Embryonic facial prominence (tissue), 1 donor: ENCODE measurements at regions not wholly inside any gene's neighbourhood (a gene's known extent, or its start where the extent isn't known, plus 50 kb on each side); places are given as distances from the start of the nearest gene placed in this dataset.
"Not testable (repeated sequence)": the region's sequence is repeated elsewhere in the genome, so short reads cannot be mapped to it uniquely, and the experiment has no call there.

Experiments used
- DNase-seq: peaks from one replicate; pipeline ENCODE4 v3.0.0-alpha.2; 2016; ENCODE audit errors: extremely low spot score

DNA sequence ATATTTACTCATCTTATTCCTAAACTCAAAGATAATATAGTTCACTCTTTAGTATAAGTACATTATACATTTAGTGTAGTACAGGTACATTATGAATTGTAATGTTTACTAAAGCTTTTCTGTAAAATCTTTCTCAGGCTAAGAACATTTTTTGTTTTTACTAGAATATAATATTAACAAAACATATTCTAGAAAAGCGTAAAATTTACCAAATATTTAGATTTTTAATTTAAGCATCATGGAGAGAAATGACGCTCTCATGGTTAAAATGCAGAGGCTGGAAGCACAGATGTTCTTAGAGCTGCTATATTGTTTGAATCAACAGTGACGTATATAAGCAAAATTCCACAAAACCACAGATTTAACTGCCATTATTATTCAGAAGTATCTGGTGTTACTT, 54.7 kb upstream of the NBPF15 start:
- DNase-seq: not testable (repeated sequence)

- not testable (repeated sequence) for DNase-seq
These were observed 55.4 kb upstream of the NBPF15 start for GRCh38 chr1:144516906-144517305.

DNA sequence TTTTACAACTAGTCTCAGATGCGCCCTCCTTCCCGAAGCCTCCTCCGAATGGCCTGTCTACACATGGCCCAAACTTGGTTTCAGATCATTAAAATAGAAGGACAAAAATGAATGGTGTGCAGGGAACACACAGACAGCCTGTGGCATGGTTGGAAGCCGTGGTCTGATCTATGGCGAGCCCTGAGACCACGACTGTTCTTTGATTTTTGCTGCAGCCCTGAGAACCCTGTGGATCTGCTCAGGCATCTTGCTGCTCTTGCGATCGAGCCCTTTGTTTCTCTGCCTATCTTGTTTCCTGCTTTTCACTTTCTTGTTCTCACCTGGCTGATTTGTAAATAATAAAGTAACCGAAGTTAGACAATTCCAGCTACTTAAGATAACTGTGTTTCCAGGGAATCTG, 57.0 kb upstream of the NBPF15 start:
- DNase-seq: not testable (repeated sequence)

- DNase-seq: not testable (repeated sequence)
These were observed 58.2 kb upstream of the NBPF15 start for GRCh38 chr1:144519528-144520189.

- DNase-seq: peak; percentile 6
These were observed 62.4 kb upstream of the NBPF15 start for GRCh38 chr1:144523661-144524407.

GRCh38 chr1:144532156-144532607, 60.5 kb upstream of the PPIAL4F start:
- not testable (repeated sequence) for DNase-seq

DNA sequence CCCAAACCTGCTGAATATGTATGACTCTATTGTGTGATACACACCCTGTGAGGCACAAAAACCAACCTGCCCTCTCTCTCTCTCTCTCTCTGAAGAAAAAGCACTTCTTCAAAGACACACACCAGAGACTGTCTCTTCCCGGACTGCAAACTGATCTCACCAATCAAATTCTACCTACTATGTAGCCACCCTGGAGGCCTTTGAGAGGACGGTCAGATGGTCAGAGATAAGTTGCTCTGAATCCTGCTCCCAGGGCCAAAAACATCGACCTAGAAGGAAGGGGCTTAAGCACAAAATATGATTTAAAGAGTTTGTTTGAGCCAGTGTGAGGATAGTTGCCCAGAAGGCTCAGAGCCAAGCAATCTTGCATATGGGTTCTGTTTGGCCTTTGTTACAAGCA, 59.2 kb upstream of the PPIAL4F start:
- not testable (repeated sequence) for DNase-seq

- not testable (repeated sequence) for DNase-seq
These were observed 58.4 kb upstream of the PPIAL4F start for GRCh38 chr1:144534286-144534685.

DNA sequence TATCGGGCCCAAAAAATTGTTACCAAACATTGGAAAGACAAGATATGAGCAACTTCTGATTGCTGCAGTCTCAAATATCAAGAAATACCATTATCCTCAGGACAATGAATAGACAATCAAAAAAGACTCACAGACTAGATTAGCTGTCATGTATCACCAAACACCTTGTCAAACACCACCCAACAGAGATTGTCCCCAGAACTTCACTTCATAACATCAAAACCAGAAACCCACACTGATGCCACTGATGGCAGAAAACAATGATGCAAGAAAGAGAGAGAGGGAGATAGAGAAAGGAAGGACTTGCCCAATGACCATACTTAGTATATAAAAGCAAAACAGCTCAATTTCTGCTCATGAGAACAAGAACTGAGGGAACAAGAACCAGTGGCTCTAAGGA, 56.0 kb upstream of the PPIAL4F start:
- not testable (repeated sequence) for DNase-seq

- not testable (repeated sequence) for DNase-seq
These were observed 55.5 kb upstream of the PPIAL4F start for GRCh38 chr1:144537234-144537633.

DNA sequence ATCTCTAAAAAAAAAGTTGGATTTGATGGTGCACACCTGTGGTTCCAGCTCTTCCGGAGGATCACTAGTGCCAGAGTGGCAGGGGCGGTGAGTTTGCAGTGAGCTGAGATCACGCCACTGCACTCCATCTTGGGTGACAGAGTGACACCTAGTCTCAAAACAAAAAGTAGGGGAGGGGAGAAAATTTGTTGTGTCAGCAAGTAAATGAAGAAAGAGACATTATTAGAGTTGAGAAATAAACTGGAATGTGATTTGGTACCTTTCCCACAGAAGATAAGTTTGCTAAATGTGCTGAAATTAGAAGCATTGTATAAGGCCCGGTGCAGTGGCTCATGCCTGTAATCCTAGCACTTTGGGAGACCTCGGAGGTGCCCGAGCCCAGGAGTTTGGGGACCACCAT, 54.0 kb upstream of the PPIAL4F start:
- not testable (repeated sequence) for DNase-seq

DNA sequence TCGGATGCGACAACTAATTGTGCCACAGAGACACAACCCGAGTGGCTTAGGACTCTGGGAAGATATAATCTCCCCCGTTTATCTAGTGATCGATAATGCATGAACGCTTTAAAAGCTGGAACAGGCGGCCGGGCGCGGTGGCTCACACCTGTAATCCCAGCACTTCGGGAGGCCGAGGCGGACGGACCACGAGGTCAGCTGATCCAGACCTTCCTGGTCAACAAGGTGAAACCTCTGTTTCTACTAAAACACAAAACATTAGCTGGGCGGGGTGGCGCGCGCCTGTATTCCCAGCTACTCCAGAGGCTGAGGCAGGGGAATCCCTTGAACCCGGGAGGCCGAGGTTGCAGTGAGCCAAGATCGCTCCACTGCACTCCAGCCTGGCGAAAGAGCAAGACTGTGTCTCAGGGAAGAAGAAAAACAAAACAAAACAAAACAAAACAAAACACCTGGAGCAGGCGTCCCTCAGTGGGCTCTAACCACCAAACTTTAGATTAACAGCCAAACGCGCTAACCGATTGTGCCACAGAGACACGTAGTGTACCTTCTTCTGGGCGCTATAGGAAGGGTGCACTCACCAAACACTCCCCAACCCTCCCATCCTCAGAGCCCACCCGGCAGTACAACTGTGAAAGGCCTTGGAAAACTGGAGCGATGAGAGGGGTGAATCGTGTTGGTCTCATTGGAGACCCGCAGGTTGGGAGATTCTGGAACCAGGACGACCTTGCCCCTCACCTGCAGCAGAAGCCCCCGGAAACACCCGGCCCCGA, 53.3 kb upstream of the PPIAL4F start:
- DNase-seq: not testable (repeated sequence)
